Liver (tissue), 3 donors: ENCODE measurements at regions not wholly inside any gene's neighbourhood (a gene's known extent, or its start where the extent isn't known, plus 50 kb on each side); places are given as distances from the start of the nearest gene placed in this dataset.

ENCODE experiments used
- CTCF ChIP-seq: fragments of 150-350 bp; IDR thresholded peaks from 2 replicates; pipeline ENCODE4 v1.5.1; 2017; ENCODE audit warnings: improper control_type of control experiment, low read depth, low read length; ENCODE audit not compliant: missing input control
- RAD21 ChIP-seq, 2 donors: IDR thresholded peaks; 2 replicates each; pipeline ENCODE4 v1.6.1; 2016; ENCODE audit warnings: antibody characterized with exemption in 2 of 2, mild to moderate bottlenecking in 2 of 2
- donor health status: healthy.
- donor health status: healthy.

- TF ChIP-seq RAD21 (IDR thresholded peaks at IDR 0.05): no peak
- no peak for TF ChIP-seq CTCF
These were observed 959.0 kb upstream of the SLC39A10 start for GRCh38 chr2:194698012-194698411.
